ENCODE measurements at regions not wholly inside any gene's neighbourhood (a gene's known extent, or its start where the extent isn't known, plus 50 kb on each side); places are given as distances from the start of the nearest gene placed in this dataset.

DNA sequence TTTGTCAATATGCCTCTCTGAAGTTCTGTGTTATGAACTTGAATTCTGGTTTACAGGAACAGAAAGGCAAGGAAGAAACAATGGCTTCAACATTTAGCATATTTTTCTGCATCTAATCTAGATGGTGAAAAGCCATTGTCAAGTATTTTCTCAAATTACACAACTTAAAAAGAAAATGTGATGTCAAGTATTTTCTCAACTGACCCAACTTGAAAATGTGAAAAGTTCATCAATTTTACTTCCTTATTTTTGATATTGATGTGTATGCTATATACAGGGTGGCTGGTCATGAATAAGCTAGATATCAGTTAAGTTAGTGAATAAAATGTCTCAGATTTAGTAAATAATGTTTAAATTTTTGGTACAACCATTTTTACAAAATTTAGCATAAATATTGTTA, 196.7 kb downstream of the ALX1 start:
- H3K27ac Mint-ChIP-seq (ENCODE audit: unreplicated experiment): no peak overlapping the region
- H3K27me3 Mint-ChIP-seq (ENCODE audit: low read depth): peaks cover 39% of the 10 kb centered on the region
- H3K9me3 Mint-ChIP-seq (ENCODE audit: low read depth): no peaks in the 10 kb centered on the region
- TF ChIP-seq, protein P1, sequence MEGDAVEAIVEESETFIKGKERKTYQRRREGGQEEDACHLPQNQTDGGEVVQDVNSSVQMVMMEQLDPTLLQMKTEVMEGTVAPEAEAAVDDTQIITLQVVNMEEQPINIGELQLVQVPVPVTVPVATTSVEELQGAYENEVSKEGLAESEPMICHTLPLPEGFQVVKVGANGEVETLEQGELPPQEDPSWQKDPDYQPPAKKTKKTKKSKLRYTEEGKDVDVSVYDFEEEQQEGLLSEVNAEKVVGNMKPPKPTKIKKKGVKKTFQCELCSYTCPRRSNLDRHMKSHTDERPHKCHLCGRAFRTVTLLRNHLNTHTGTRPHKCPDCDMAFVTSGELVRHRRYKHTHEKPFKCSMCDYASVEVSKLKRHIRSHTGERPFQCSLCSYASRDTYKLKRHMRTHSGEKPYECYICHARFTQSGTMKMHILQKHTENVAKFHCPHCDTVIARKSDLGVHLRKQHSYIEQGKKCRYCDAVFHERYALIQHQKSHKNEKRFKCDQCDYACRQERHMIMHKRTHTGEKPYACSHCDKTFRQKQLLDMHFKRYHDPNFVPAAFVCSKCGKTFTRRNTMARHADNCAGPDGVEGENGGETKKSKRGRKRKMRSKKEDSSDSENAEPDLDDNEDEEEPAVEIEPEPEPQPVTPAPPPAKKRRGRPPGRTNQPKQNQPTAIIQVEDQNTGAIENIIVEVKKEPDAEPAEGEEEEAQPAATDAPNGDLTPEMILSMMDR (IDR thresholded peaks at IDR 0.05): no peak
- DNase-seq (ENCODE audit: low spot score): no peak
- no peak overlapping the region for H3K4me3 Mint-ChIP-seq (ENCODE audit: unreplicated experiment)
- H3K36me3 Mint-ChIP-seq (ENCODE audit: low read depth): no peaks in the 10 kb centered on the region
- no peaks in the 10 kb centered on the region for H3K4me1 Mint-ChIP-seq (ENCODE audit: low read depth)

- no peaks in the 10 kb centered on the region for H3K9me3 Mint-ChIP-seq (ENCODE audit: low read depth)
- no peaks in the 10 kb centered on the region for H3K4me1 Mint-ChIP-seq (ENCODE audit: low read depth)
- peaks cover 27% of the 10 kb centered on the region for H3K27me3 Mint-ChIP-seq (ENCODE audit: low read depth)
- no peak overlapping the region for H3K27ac Mint-ChIP-seq (ENCODE audit: unreplicated experiment)
- DNase-seq (ENCODE audit: low spot score): no peak
- H3K36me3 Mint-ChIP-seq (ENCODE audit: low read depth): no peaks in the 10 kb centered on the region
- H3K4me3 Mint-ChIP-seq (ENCODE audit: unreplicated experiment): no peak overlapping the region
- TF ChIP-seq, protein P1 (IDR thresholded peaks at IDR 0.05): no peak
Observed at GRCh38 chr12:85484387-85484786, 204.4 kb downstream of the ALX1 start.

DNA sequence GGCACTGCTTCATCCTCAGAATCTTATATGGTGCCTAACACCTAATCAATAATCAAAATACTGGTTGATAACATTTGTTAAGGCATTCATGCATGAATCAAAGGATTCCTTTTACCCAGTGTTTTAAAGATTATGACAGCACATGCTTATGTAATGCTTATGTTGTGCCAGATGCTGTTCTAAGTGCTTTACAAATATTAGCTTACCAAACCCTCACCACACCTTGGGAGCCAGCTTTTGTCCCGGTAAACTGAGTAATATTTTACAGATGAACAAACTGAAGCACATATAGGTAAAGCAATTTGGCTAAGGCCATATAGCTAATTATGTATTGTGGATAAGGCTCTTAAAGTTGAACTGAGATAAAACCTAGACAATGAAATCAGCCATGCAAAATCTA, 209.2 kb downstream of the ALX1 start:
- no peak overlapping the region for H3K27ac Mint-ChIP-seq (ENCODE audit: unreplicated experiment)
- peaks cover 5% of the 10 kb centered on the region for H3K9me3 Mint-ChIP-seq (ENCODE audit: low read depth)
- H3K4me3 Mint-ChIP-seq (ENCODE audit: unreplicated experiment): no peak overlapping the region
- TF ChIP-seq, protein P1 (IDR thresholded peaks at IDR 0.05): no peak
- no peaks in the 10 kb centered on the region for H3K4me1 Mint-ChIP-seq (ENCODE audit: low read depth)
- DNase-seq (ENCODE audit: low spot score): no peak
- peaks cover 9% of the 10 kb centered on the region for H3K27me3 Mint-ChIP-seq (ENCODE audit: low read depth)
- no peaks in the 10 kb centered on the region for H3K36me3 Mint-ChIP-seq (ENCODE audit: low read depth)

DNA sequence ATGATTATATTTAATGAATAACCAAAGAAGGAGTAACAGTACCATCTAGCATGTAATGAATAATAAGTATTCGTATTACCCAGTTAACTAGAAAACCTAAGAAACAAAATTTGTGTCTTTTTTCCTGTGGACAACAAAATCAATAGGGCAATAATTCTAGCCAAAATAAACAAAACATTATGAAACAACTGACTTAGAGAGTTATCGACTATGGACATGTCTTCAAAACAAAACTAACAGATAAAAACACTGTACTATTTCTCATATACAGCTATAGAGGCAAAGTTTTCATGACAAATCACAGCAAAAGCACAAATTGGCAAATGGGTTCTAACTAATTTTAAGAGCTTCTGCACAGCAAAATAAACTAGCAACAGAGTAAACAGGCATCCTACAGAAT, 224.1 kb downstream of the ALX1 start:
- Mint-ChIP-seq H3K27me3 (ENCODE audit: low read depth) (peaks cover 3% of the 10 kb centered on the region), H3K4me3 (ENCODE audit: unreplicated experiment) (no peak overlapping the region), H3K9me3 (ENCODE audit: low read depth) (no peaks in the 10 kb centered on the region), H3K27ac (ENCODE audit: unreplicated experiment) (no peak overlapping the region), H3K4me1 (ENCODE audit: low read depth) (no peaks in the 10 kb centered on the region), H3K36me3 (ENCODE audit: low read depth) (no peaks in the 10 kb centered on the region)
- DNase-seq (ENCODE audit: low spot score): no peak
- TF ChIP-seq, protein P1 (IDR thresholded peaks at IDR 0.05): no peak

GRCh38 chr12:85504624-85505023, 224.6 kb downstream of the ALX1 start:
- H3K4me1 Mint-ChIP-seq (ENCODE audit: low read depth): no peaks in the 10 kb centered on the region
- peaks cover 5% of the 10 kb centered on the region for H3K27me3 Mint-ChIP-seq (ENCODE audit: low read depth)
- no peak overlapping the region for H3K4me3 Mint-ChIP-seq (ENCODE audit: unreplicated experiment)
- TF ChIP-seq, protein P1 (IDR thresholded peaks at IDR 0.05): no peak
- DNase-seq (ENCODE audit: low spot score): no peak
- H3K9me3 Mint-ChIP-seq (ENCODE audit: low read depth): no peaks in the 10 kb centered on the region
- H3K27ac Mint-ChIP-seq (ENCODE audit: unreplicated experiment): no peak overlapping the region
- no peaks in the 10 kb centered on the region for H3K36me3 Mint-ChIP-seq (ENCODE audit: low read depth)

Data from chondrocyte (in vitro differentiated cells).